KG1 (cell line): ENCODE measurements at regions not wholly inside any gene's neighbourhood (a gene's known extent, or its start where the extent isn't known, plus 50 kb on each side); places are given as distances from the start of the nearest gene placed in this dataset.

Experiments
- DNase-seq: peaks from one replicate; lab custom pipeline; 2025; lab: John Stamatoyannopoulos, UW

DNA sequence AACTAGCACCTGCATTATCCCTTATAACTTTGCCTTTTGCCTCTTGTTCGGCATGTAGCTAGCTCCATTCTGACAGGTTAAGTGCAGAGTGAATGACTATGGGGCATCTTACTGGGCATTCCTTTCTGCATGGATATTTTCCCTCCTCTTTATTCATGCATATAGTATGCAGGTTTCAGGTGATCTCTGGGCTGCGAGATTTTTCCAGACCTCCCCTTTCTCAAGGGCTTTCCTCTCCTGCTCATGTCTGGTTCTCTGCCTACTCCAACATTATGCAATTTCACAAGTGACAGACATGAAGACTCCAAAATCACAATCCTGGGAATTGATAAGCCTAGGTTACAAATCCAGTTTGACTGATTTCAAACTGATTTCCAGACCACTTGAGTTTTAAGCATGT, 503.8 kb downstream of the NXPH1 start:
- no peak for DNase-seq

GRCh38 chr7:8938044-8938805, 504.8 kb downstream of the NXPH1 start:
- DNase-seq: no peak

GRCh38 chr7:8939446-8939845, 506.0 kb downstream of the NXPH1 start:
- no peak for DNase-seq

DNA sequence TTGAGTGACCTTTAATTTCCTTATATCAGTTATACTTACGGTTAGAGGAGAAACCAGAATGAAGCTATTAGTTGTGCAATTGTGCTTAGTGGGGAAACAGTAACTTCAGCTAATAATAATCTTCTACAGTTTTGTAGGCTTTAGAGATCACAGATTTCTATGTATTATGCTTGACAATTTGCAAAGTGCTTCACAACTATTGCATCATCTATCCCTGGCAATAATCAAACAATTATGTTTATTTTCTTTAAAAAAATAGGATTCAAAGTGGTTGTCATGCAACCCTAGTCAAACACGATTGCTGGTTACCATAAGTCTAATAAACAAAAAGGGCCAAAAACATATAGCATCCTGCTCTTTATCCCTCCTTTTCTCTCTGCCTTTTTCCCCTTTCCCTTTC, 530.3 kb downstream of the NXPH1 start:
- DNase-seq: no peak

DNA sequence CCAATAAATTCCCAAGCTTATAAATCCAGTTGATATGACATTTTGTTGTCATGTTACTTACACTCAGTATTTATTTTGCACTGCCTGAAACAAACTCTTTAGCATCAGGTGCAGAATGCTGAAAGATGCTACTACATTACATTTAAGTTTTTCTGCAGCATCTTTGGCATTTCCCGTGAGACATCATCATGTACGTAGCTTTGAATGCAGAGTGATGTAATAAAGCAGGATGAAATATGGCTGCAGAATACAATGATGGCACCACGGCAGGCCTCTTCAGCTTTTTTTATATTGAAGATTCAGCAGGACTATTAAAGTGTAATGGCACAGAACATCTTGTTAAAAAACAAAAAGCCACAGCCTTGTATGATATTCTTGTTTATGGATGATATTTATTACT, 531.8 kb downstream of the NXPH1 start:
- no peak for DNase-seq

DNA sequence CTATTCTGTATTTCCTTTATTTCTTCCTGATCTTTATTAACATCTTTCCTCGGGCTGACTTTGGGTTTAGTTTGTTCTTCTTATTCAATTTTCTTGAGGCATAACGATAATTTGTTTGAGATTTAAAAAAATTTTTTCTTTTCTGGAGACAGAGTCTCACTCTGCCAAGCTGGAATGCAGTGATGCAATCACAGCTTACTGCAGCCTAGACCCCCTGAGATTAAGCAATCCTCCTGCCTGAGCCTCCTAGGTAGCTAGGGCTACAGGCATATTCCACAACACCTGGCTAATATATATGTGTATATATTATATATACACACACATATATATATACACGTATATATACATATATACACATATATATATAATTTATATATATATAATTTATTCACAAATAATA, 540.2 kb downstream of the NXPH1 start:
- no peak for DNase-seq

DNA sequence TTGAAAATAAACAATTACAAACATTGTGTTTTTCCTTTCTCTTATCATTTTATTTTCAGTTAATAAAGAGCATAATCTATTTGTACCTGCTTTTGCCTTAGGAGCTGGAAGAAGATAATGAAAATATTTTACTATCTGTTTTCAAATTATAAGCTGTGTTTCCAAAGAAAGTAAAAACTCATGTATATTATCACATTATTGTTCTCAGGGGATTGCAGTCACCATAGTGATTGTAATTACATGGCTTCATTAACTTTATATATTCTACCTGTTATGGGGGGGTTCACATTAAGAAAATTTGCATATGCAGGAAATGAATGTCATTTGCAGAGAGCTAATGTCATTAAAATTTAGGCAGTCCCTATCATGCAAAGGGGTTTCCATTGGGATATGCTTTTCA, 542.3 kb downstream of the NXPH1 start:
- no peak for DNase-seq

- no peak for DNase-seq
Measured at GRCh38 chr7:8982338-8982992, 549.1 kb downstream of the NXPH1 start.

- no peak for DNase-seq
Measured at GRCh38 chr7:8985255-8985654, 551.8 kb downstream of the NXPH1 start.

DNA sequence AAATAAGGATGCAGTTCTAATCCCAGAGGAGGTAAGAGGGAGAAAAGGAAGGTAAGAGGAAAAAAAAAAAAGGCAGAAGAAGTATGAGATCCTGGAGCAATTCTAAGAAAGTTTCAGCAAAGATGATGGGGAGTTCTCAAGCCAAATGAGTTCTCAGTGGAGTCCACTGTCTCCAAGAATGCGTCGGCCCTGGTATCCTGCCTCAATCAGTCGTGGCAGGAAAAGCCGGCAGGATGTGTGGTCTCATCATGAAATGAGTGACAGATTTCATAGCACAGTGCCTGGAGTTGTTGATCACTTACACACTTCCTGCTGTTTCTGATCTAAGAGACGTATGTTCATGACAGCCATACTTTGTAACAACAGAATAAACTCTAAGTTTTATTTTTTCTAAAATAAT, 554.9 kb downstream of the NXPH1 start:
- DNase-seq: no peak

DNA sequence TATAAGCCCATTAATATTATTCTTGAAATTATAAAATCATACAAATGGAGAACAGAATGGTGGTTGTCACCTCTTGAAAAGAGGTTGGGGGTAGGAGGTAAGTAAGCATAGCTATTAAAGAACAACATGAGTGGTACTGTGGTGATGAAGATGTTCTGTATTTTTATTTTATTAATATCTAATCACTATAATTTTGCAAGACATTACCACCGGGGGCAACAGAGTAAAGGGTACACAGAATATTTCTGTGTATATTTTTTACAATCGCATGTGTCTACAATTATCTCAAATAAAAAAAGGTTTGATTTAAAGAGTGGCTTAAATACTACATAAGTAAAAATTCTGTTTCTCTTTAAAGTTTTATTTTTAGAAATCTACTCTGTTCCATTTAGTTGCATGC, 557.8 kb downstream of the NXPH1 start:
- DNase-seq: no peak

DNA sequence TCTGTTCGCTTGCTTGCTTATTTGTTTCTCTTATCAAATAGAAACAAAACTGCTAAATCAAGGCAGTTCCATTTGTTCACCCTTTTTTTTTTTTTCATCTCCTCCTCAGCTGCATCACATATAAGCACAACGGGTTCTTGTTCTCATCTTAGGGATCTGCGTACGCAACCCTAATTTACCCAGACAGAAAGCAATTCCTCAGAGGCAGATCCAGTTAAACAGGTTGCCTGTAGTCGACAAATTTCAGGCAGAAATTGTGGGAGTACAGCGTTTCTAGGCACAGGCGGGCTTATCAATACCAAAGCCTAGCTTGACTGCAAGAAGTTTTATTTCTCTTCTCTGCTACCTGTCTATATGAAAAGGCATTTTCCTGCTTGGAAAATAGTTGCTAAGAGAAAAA, 565.4 kb downstream of the NXPH1 start:
- no peak for DNase-seq

DNA sequence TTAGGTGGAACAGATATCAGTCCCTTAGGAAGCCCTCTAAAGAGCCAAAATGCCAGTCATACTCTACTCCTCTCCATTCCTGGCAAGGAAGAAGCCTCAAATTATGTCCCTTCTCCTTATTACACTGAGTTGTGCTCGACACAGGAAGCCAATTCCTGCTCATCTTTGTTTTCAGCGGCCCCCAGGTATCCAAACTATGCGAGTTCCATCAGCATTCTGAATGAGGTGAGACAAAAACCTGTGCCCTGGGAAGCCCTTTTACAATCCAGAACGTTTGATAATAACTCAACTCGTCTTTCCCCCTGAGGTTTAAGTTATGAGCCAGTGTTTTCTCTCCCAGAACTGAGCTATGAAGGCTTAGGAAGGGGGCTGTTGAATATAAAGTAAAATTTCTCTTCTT, 580.5 kb downstream of the NXPH1 start:
- DNase-seq: no peak

DNA sequence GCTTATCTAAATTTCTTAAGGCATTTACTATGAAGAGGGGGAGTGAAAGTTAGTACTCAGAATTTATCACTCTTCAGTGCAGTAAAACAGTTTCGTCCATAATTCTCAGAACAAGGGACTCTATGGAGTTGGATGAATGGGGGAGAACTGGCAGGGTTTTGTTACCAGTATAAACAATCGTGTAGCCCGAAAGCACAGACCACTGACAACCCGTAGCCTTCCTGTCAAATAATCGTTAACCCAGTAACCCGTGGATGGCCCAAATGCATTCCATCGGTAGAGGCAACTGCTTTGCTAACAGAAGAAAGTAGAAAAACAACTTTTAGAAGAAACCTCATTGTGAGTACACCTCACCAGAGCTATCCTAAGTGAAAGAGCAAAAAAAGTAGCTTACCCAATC, 583.9 kb downstream of the NXPH1 start:
- no peak for DNase-seq

DNA sequence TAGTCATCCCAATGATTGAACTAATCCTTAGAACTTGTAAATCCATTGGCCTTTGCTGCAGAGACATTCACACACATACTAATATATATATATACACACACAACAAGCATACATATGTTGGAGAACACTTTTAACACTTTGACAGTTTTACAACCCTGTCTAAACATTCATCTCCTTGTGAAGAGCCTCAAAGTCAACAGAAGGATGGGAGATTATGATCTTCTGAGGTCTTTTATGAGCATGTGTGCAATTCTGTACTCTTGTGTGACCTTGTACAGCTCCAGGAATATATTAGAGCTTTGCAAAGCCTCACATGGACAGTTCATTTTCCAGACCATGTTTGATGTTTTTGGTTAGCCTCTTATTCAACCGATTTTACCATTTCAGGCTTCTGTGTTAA, 589.0 kb downstream of the NXPH1 start:
- no peak for DNase-seq

- DNase-seq: no peak
Measured at GRCh38 chr7:9023675-9024294, 590.4 kb downstream of the NXPH1 start.

GRCh38 chr7:9026121-9026520, 592.7 kb downstream of the NXPH1 start:
- DNase-seq: no peak

DNA sequence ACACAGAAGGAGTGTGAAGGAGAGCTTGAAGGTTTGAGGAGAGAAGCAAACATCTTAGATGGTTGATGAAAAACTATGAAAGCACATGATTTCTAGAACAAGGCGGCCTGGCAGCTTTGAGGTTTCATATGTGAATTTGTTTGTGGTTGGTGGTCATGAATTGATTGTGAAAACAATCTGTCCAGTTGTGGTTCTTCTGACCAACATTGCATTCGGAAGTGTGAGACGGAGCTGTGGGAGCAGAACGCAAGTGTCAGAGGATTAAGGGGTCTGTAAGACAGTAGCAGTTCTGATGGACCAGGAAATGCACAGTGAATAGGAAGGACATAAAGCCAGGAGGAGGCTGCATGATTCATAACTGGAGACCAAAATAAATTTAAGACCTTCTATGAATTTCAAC, 594.6 kb downstream of the NXPH1 start:
- no peak for DNase-seq

GRCh38 chr7:9029681-9030530, 596.5 kb downstream of the NXPH1 start:
- DNase-seq: no peak

- no peak for DNase-seq
Measured at GRCh38 chr7:9030976-9031375, 597.6 kb downstream of the NXPH1 start.

DNA sequence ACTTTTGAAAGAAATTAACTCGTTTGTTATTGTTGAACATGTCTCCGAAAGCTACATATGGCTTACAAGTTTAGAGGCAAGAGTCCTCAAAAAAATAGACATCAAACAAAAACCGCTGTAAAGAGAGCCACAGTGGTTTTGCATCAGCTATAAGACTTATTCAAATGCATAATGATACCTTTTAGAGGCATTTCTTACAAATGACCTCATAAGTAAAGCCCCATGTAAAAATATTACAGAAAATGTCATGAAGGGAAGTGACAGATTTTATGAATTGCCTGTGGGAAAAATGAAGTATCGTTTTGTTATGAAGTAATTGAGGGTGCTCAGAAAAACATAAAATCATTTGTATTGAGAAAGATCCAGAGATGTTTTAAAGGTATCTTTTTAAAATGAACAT, 598.0 kb downstream of the NXPH1 start:
- no peak for DNase-seq

GRCh38 chr7:9036080-9036479, 602.7 kb downstream of the NXPH1 start:
- no peak for DNase-seq
